DND-41 (cell line): ENCODE measurements at regions not wholly inside any gene's neighbourhood (a gene's known extent, or its start where the extent isn't known, plus 50 kb on each side); places are given as distances from the start of the nearest gene placed in this dataset.

Source experiments
- CTCF ChIP-seq: IDR thresholded peaks from 2 replicates; pipeline ENCODE4 v1.5.1; 2012; ENCODE audit warnings: borderline replicate concordance, low read length, moderate library complexity, mild to moderate bottlenecking; ENCODE audit not compliant: poor library complexity, severe bottlenecking; ENCODE audit errors: extremely low read depth
- EZH2 ChIP-seq: IDR thresholded peaks from 3 replicates; pipeline ENCODE4 v1.6.1; 2012; ENCODE audit warnings: borderline replicate concordance, low read depth, mild to moderate bottlenecking, moderate library complexity, low read length, inconsistent platforms; ENCODE audit not compliant: severe bottlenecking

GRCh38 chr4:61086979-61087378 lies 113.1 kb upstream of the ADGRL3 start:
- TF ChIP-seq CTCF (no peak), EZH2 (no peak)
